ENCODE measurements at regions not wholly inside any gene's neighbourhood (a gene's known extent, or its start where the extent isn't known, plus 50 kb on each side); places are given as distances from the start of the nearest gene placed in this dataset.

GRCh38 chr13:33767140-33767539 lies 50.8 kb upstream of the RFC3 start:
- WGBS (ENCODE audit: insufficient coverage) = no CpG with 5 or more reads among the region's 2 CpGs
- H3K27ac Mint-ChIP-seq = no peak overlapping the region

More at GRCh38 chr13:33767140-33767539, 50.8 kb upstream of the RFC3 start:
- H3K4me1 ChIP-seq (ENCODE audit: control insufficient read depth in 2 of 2, insufficient read depth in 2 of 2, low read length in 2 of 2) = no peaks in the 10 kb centered on the region
- no peak overlapping the region for H3K27ac ChIP-seq (ENCODE audit: low read length in 2 of 2)
- H3K4me3 Mint-ChIP-seq = no peak overlapping the region
- DNase-seq (no peak), ATAC-seq (ENCODE audit: low read depth) (no peak)
- POLR2A ChIA-PET = no interaction called here
- H3K9ac ChIP-seq (ENCODE audit: low read length) = no peak overlapping the region
- peaks cover 2% of the 10 kb centered on the region for H3K9me3 Mint-ChIP-seq (ENCODE audit: insufficient read depth)
- no peaks in the 10 kb centered on the region for H3K27me3 ChIP-seq (replicated peaks in 1 of 4; ENCODE audit: control extremely low read depth in 1 of 4, control insufficient read depth in 3 of 4, insufficient read depth in 4 of 4, low read length in 3 of 4)
- no peaks in the 10 kb centered on the region for H3K36me3 ChIP-seq (replicated peaks in 1 of 2; ENCODE audit: control extremely low read depth in 1 of 2, control insufficient read depth in 1 of 2, extremely low read depth in 1 of 2, insufficient read depth in 2 of 2, low read length in 1 of 2)
- no peak overlapping the region for H3K4me2 ChIP-seq (replicated peaks; ENCODE audit: low read depth, low read length, poor library complexity, severe bottlenecking)
- peaks cover 11% of the 10 kb centered on the region for H3K27me3 Mint-ChIP-seq
- no peaks in the 10 kb centered on the region for H3K79me2 ChIP-seq (ENCODE audit: control insufficient read depth, insufficient read depth, low read length)
- no peak overlapping the region for H3K4me3 ChIP-seq (ENCODE audit: control extremely low read depth in 1 of 5, extremely low read depth in 1 of 5, insufficient read depth in 1 of 5, low read depth in 2 of 5, low read length in 4 of 5)
- TF ChIP-seq EZH2 (IDR thresholded peaks at IDR 0.05; ENCODE audit: borderline replicate concordance, insufficient read depth, low read depth, low read length, poor library complexity, severe bottlenecking) (no peak), CTCF (IDR thresholded peaks at IDR 0.05) (no peak)
- H3K9me3 ChIP-seq (ENCODE audit: control extremely low read depth in 1 of 3, control insufficient read depth in 2 of 3, insufficient read depth in 1 of 3, low read length in 2 of 3) = no peaks in the 10 kb centered on the region
- H3K4me1 Mint-ChIP-seq = no peaks in the 10 kb centered on the region
- CTCF ChIA-PET = no interaction called here
- H4K20me1 ChIP-seq (ENCODE audit: control insufficient read depth, insufficient read depth, low read length, poor library complexity, severe bottlenecking) = no peaks in the 10 kb centered on the region
- intact Hi-C loops (cut with micrococcal nuclease) = no loop called here
- H2AFZ ChIP-seq (ENCODE audit: insufficient read depth, low read depth, low read length, poor library complexity, severe bottlenecking) = no peak overlapping the region

All from B cell (primary cell).